ENCODE measurements at regions not wholly inside any gene's neighbourhood (a gene's known extent, or its start where the extent isn't known, plus 50 kb on each side); places are given as distances from the start of the nearest gene placed in this dataset.

DNA sequence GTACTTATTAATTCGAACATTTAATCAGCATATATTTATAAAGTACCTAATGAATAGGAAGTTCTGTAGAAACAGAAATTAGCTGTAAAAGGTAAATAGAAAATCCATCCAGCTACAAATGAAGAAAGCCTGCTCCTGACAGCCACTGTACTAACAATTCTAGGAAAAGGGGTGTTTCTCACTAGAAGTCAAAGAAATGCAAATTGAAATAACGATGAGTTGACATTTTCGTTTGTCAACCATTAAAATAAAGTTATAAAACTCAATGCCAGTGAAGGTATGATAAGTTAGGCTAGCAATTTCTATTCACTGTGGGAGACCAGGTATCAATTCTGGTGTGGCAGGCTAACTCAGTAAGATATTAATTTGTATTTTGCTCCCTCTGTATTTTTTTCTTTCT is 198.0 kb downstream of the ARL4C start:
- TF ChIP-seq, protein P1, sequence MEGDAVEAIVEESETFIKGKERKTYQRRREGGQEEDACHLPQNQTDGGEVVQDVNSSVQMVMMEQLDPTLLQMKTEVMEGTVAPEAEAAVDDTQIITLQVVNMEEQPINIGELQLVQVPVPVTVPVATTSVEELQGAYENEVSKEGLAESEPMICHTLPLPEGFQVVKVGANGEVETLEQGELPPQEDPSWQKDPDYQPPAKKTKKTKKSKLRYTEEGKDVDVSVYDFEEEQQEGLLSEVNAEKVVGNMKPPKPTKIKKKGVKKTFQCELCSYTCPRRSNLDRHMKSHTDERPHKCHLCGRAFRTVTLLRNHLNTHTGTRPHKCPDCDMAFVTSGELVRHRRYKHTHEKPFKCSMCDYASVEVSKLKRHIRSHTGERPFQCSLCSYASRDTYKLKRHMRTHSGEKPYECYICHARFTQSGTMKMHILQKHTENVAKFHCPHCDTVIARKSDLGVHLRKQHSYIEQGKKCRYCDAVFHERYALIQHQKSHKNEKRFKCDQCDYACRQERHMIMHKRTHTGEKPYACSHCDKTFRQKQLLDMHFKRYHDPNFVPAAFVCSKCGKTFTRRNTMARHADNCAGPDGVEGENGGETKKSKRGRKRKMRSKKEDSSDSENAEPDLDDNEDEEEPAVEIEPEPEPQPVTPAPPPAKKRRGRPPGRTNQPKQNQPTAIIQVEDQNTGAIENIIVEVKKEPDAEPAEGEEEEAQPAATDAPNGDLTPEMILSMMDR (IDR thresholded peaks at IDR 0.05): no peak
- ATAC-seq: no peak
- Histone ChIP-seq H3K4me1 (peaks cover 0 to 6% (median 0%) of the 10 kb centered on the region in 9 donors), H3K27ac (no peak overlapping the region), H3K9me3 (no peaks in the 10 kb centered on the region), H3K4me3 (no peak overlapping the region), H3K36me3 (no peaks in the 10 kb centered on the region), H3K27me3 (peaks cover 0 to 10% (median 0%) of the 10 kb centered on the region in 7 donors)
- DNase-seq: no peak
- intact Hi-C loops (cut with DNase I): no loop called here
- WGBS, 2 donors: 78 to 88% methylated on average over 3 of the region's 3 CpGs

DNA sequence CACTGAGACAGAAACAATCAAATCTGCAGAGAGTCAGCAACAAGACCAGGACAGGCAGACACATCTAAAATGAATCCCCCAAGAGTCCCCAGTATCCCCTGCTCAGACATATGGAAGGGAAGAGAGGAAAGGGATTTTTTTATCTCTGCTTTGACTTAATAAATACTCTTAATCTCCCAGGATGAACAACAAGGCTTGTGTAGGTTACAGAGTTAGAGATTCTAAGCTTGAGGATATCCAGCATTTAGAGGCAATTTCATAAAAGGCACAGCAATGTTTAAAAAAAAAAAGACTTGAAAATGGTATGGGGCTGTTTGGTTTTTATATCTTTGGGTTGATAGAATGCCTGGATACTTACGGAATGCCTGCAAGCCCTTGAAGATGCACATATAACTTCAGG is 199.9 kb downstream of the ARL4C start:
- no peak for DNase-seq
- WGBS, 2 donors: 89 to 96% methylated on average over 1 of the region's 1 CpG
- TF ChIP-seq, protein P1 (IDR thresholded peaks at IDR 0.05): no peak
- H3K9me3 ChIP-seq: no peaks in the 10 kb centered on the region
- no peak overlapping the region for H3K4me3 ChIP-seq
- intact Hi-C loops (cut with DNase I): no loop called here
- no peak for ATAC-seq
- peaks cover 0 to 23% (median 6%) of the 10 kb centered on the region in 9 donors for H3K4me1 ChIP-seq
- H3K36me3 ChIP-seq: no peaks in the 10 kb centered on the region
- H3K27ac ChIP-seq: no peak overlapping the region
- peaks cover 0 to 7% (median 0%) of the 10 kb centered on the region in 7 donors for H3K27me3 ChIP-seq

DNA sequence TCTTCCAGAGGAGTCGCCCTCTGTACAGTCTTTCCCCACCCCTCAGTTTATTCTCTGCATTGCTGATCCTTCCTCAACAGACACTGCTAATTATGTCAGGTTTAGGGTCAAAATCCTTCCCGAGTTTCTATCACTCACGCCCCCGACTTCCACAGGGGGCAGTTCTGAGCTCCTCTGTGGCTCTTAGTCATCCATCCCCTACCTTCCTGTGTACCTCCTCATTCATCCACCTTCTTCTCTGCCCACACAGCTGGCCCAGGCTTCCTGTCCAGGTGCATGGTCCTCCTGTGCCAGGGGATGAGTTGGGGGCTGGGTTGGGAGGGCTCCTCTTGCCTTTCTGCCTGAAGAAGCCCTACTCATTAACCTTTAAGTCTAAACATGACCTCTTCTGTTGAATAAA is 202.9 kb downstream of the ARL4C start:
- Histone ChIP-seq H3K27me3 (no peaks in the 10 kb centered on the region), H3K27ac (peak overlapping the region in 1 of 10 donors; percentile 90), H3K4me1 (peaks cover 0 to 53% (median 13%) of the 10 kb centered on the region in 9 donors), H3K9me3 (no peaks in the 10 kb centered on the region), H3K36me3 (no peaks in the 10 kb centered on the region), H3K4me3 (no peak overlapping the region)
- no peak for DNase-seq
- no peak for ATAC-seq
- 67 to 74% methylated on average over 4 of the region's 4 CpGs for WGBS, 2 donors
- TF ChIP-seq, protein P1 (IDR thresholded peaks at IDR 0.05): no peak
- intact Hi-C loops (cut with DNase I): loop anchor here in 2 of 10 donors (5.0 kb wide), 1 partner anchor 203 kb away; the partner anchor contains the start of gene ARL4C (in 2 of the 2)

DNA sequence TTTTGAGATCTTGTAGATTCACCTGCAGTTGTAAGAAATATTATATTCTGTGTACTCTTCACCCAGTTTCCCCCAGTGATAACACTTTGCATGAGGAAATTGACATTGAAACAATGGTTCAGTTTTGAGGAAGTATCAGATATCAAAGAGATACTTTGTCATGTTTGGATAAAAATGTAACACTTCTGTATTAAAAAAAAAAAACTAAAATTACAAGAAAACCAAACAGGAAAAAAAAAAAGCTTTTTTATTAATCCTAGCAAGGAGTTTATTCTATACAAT is 204.0 kb downstream of the ARL4C start:
- no peak for DNase-seq
- H3K9me3 ChIP-seq: no peaks in the 10 kb centered on the region

More for the DNA sequence above, 204.0 kb downstream of the ARL4C start:
- Histone ChIP-seq H3K27me3 (no peaks in the 10 kb centered on the region), H3K4me1 (peaks cover 0 to 61% (median 13%) of the 10 kb centered on the region in 9 donors), H3K4me3 (no peak overlapping the region), H3K36me3 (no peaks in the 10 kb centered on the region), H3K27ac (peak overlapping the region in 1 of 10 donors; percentile 90)
- intact Hi-C loops (cut with DNase I): loop anchor here in 2 of 10 donors (5.0 kb wide), 1 partner anchor 204 kb away; the partner anchor contains the start of gene ARL4C (in 2 of the 2)
- TF ChIP-seq, protein P1 (IDR thresholded peaks at IDR 0.05): no peak
- ATAC-seq: no peak

Measured in heart right ventricle (tissue), 16 donors.